Prostate gland (tissue), 2 donors: ENCODE measurements at regions not wholly inside any gene's neighbourhood (a gene's known extent, or its start where the extent isn't known, plus 50 kb on each side); places are given as distances from the start of the nearest gene placed in this dataset.

ENCODE experiments used
- CTCF ChIP-seq, 4 experiments: fragments of 200-600 bp in 2 of 4; fragments of 450-650 bp in 2 of 4; sonication (generic) in 2 of 4; IDR thresholded peaks; 1 replicate in 3 of 4; 2 replicates in 1 of 4; pipeline ENCODE4 v1.5.1; 2016 to 2019; ENCODE audit warnings: antibody characterized with exemption in 4 of 4, mild to moderate bottlenecking in 2 of 4, moderate library complexity in 2 of 4
- POLR2A ChIP-seq: fragments of 450-650 bp; IDR thresholded peaks from one replicate; pipeline ENCODE4 v1.6.1; 2016; ENCODE audit warnings: antibody characterized with exemption, mild to moderate bottlenecking
- POLR2AphosphoS5 ChIP-seq: sonication (generic); formaldehyde crosslinking; IDR thresholded peaks from one replicate; pipeline ENCODE4 v1.6.1; 2017; ENCODE audit warnings: antibody characterized with exemption

GRCh38 chr9:108158236-108158995 is 668.8 kb upstream of the KLF4 start:
- no peak for TF ChIP-seq POLR2A
- no peak for TF ChIP-seq CTCF (IDR thresholded peaks at IDR 0.05)
- TF ChIP-seq POLR2AphosphoS5: no peak
